HCT116 (cell line): ENCODE measurements at regions not wholly inside any gene's neighbourhood (a gene's known extent, or its start where the extent isn't known, plus 50 kb on each side); places are given as distances from the start of the nearest gene placed in this dataset.

Source experiments
- ATAC-seq: fragments of 200-7000 bp; cut with Tn5 transposase; 2 replicates; pipeline ENCODE4 v1.9.1; 2020; ENCODE audit warnings: mild to moderate bottlenecking, moderate library complexity
- BruUV-seq: library from RNA; stranded (reverse); fragments of 400-500 nt; replicated peaks from 2 replicates; lab custom pipeline; 2021; lab: Mats Ljungman, UMichigan
- CTCF ChIA-PET: fragments of 300-600 bp; sonication (Branson Sonifier 250); formaldehyde crosslinking; loops from one replicate; lab custom pipeline; 2021; ENCODE audit warnings: antibody characterized with exemption; lab: Charles Lee
- POLR2A ChIA-PET: fragments of 300-600, 350-600 bp; sonication (Branson Sonifier 250); formaldehyde crosslinking; loops from one replicate; lab custom pipeline; 2021; ENCODE audit warnings: antibody characterized with exemption; lab: Charles Lee
- RAD21 ChIA-PET, 2 experiments: fragments of 300-600 bp; sonication (Branson Sonifier 250); formaldehyde crosslinking; loops; one replicate each; lab custom pipeline; 2023; ENCODE audit warnings: low total read pairs in 2 of 2; ENCODE audit not compliant: uncharacterized antibody in 2 of 2, unreplicated experiment in 2 of 2, low non-redundant PET in 1 of 2; lab: Charles Lee
- DNase-seq: peaks from one replicate; pipeline ENCODE4 v3.0.0-alpha.2; 2010; ENCODE audit warnings: low read depth, low spot score
- H2AFZ ChIP-seq: fragments of 200-600 bp; shearing (Covaris generic), sonication (generic); 2 replicates; pipeline ENCODE4 v1.6.1; 2017; ENCODE audit warnings: low read depth, mixed run types, mixed read lengths, antibody characterized with exemption, low read length; ENCODE audit not compliant: poor library complexity, severe bottlenecking
- H3K27ac ChIP-seq: 2 replicates; pipeline ENCODE4 v1.5.1; 2012; ENCODE audit warnings: low read depth, low read length
- H3K27me3 ChIP-seq: fragments of 200-600 bp; sonication (generic); 2 replicates; pipeline ENCODE4 v1.6.1; 2016; ENCODE audit warnings: mixed run types, low read length, mixed read lengths; ENCODE audit not compliant: insufficient read depth
- H3K36me3 ChIP-seq, 2 experiments: fragments of 200-500 bp in 1 of 2; fragments of 200-600 bp in 1 of 2; sonication (Bioruptor generic) in 1 of 2; sonication (generic) in 1 of 2; 2 replicates each; pipeline versions ENCODE4 v1.5.1 to v1.6.1; 2014 to 2016; ENCODE audit warnings: low read length in 2 of 2, inconsistent platforms in 1 of 2, mixed read lengths in 1 of 2, mixed run types in 1 of 2; ENCODE audit not compliant: insufficient read depth in 2 of 2, control insufficient read depth in 1 of 2
- H3K4me1 ChIP-seq, 2 experiments: fragments of 200-600 bp in 1 of 2; sonication (generic) in 1 of 2; 2 replicates each; pipeline versions ENCODE4 v1.5.1 to v1.6.1; 2012 to 2017; ENCODE audit warnings: low read length in 2 of 2, inconsistent platforms in 1 of 2, mild to moderate bottlenecking in 1 of 2, mixed read lengths in 1 of 2, mixed run types in 1 of 2, moderate library complexity in 1 of 2; ENCODE audit not compliant: insufficient read depth in 2 of 2, control insufficient read depth in 1 of 2
- H3K4me2 ChIP-seq: fragments of 200-600 bp; sonication (generic); 2 replicates; pipeline ENCODE4 v1.6.1; 2017; ENCODE audit warnings: mixed run types, low read length, mixed read lengths
- H3K4me3 ChIP-seq, 2 experiments: fragments of 200-600 bp in 1 of 2; sonication (generic) in 1 of 2; replicated peaks in 1 of 2; 2 replicates each; pipeline ENCODE4 v1.5.1; 2011 to 2016; ENCODE audit warnings: low read length in 2 of 2, control low read depth in 1 of 2, low read depth in 1 of 2, mild to moderate bottlenecking in 1 of 2, mixed read lengths in 1 of 2, mixed run types in 1 of 2
- H3K79me2 ChIP-seq: fragments of 200-600 bp; sonication (generic); 2 replicates; pipeline ENCODE4 v1.6.1; 2017; ENCODE audit warnings: mild to moderate bottlenecking, mixed run types, low read length, moderate library complexity, mixed read lengths; ENCODE audit not compliant: insufficient read depth
- H3K9ac ChIP-seq: fragments of 200-600 bp; sonication (generic); 2 replicates; pipeline ENCODE4 v1.6.1; 2016; ENCODE audit warnings: low read length, mixed read lengths
- H3K9me2 ChIP-seq: fragments of 200-600 bp; sonication (generic), shearing (Covaris generic); 2 replicates; pipeline ENCODE4 v1.6.1; 2017; ENCODE audit warnings: mixed run types, mild to moderate bottlenecking, moderate library complexity; ENCODE audit not compliant: insufficient read depth
- H3K9me3 ChIP-seq, 2 experiments: fragments of 200-500 bp in 1 of 2; fragments of 200-600 bp in 1 of 2; sonication (Bioruptor generic) in 1 of 2; sonication (generic) in 1 of 2; 2 replicates each; pipeline ENCODE4 v1.6.1; 2014 to 2017; ENCODE audit warnings: low read length in 2 of 2, mixed read lengths in 2 of 2, inconsistent platforms in 1 of 2, low read depth in 1 of 2, mild to moderate bottlenecking in 1 of 2, mixed run types in 1 of 2, moderate library complexity in 1 of 2; ENCODE audit not compliant: control insufficient read depth in 1 of 2, insufficient read depth in 1 of 2
- H4K20me1 ChIP-seq: fragments of 200-600 bp; sonication (generic), shearing (Covaris generic); 2 replicates; pipeline ENCODE4 v1.6.1; 2017; ENCODE audit warnings: mixed run types, mild to moderate bottlenecking, moderate library complexity; ENCODE audit not compliant: insufficient read depth
- CBX3 ChIP-seq: IDR thresholded peaks from 2 replicates; pipeline ENCODE4 v1.6.1; 2012; ENCODE audit warnings: low read depth
- CTCF ChIP-seq, 3 experiments: fragments of 200-600 bp in 1 of 3; sonication (generic) in 1 of 3; IDR thresholded peaks in 2 of 3; conservative IDR thresholded peaks in 1 of 3; 2 replicates each; pipeline ENCODE4 v1.5.1; 2012 to 2017; ENCODE audit warnings: low read depth in 2 of 3, low read length in 2 of 3, antibody characterized with exemption in 1 of 3, borderline replicate concordance in 1 of 3, control low read depth in 1 of 3, mild to moderate bottlenecking in 1 of 3, mixed read lengths in 1 of 3, mixed run types in 1 of 3, moderate library complexity in 1 of 3; ENCODE audit not compliant: insufficient read depth in 1 of 3
- EZH2 ChIP-seq: fragments of 200-600 bp; sonication (generic); IDR thresholded peaks from 2 replicates; pipeline ENCODE4 v1.6.1; 2017; ENCODE audit warnings: antibody characterized with exemption, mixed run types
- EZH2phosphoT487 ChIP-seq: fragments of 200-600 bp; IDR thresholded peaks from 2 replicates; pipeline ENCODE4 v1.6.1; 2018; ENCODE audit warnings: antibody characterized with exemption, borderline replicate concordance
- POLR2AphosphoS5 ChIP-seq: IDR thresholded peaks from 2 replicates; pipeline ENCODE4 v1.6.1; 2011; ENCODE audit warnings: mild to moderate bottlenecking, low read depth, low read length, moderate library complexity
- REST ChIP-seq: IDR thresholded peaks from 2 replicates; pipeline ENCODE4 v1.6.1; 2012; ENCODE audit warnings: low read depth
- SIN3A ChIP-seq: IDR thresholded peaks from 2 replicates; pipeline ENCODE4 v1.6.1; 2012; ENCODE audit warnings: low read depth
- YY1 ChIP-seq: IDR thresholded peaks from 2 replicates; pipeline ENCODE4 v1.6.1; 2011; ENCODE audit warnings: low read length, low read depth, moderate library complexity, mild to moderate bottlenecking; ENCODE audit not compliant: insufficient replicate concordance; ENCODE audit errors: extremely low read depth
- ZFX ChIP-seq: fragments of 450-650 bp; IDR thresholded peaks from 2 replicates; pipeline ENCODE4 v1.6.1; 2017
- intact Hi-C: fragments of 100-400 bp; cut with micrococcal nuclease; formaldehyde crosslinking; loops from 2 replicates; pipeline ENCODE4 v1.10.0; 2022

GRCh38 chr10:61170594-61170993, 226.6 kb upstream of the RHOBTB1 start:
- Histone ChIP-seq H3K4me2 (no peak overlapping the region), H4K20me1 (no peaks in the 10 kb centered on the region), H2AFZ (no peak overlapping the region), H3K27me3 (no peaks in the 10 kb centered on the region), H3K36me3 (no peaks in the 10 kb centered on the region), H3K9me2 (no peaks in the 10 kb centered on the region), H3K9ac (no peak overlapping the region), H3K4me3 (no peak overlapping the region), H3K27ac (no peak overlapping the region), H3K79me2 (no peaks in the 10 kb centered on the region), H3K9me3 (no peaks in the 10 kb centered on the region), H3K4me1 (no peaks in the 10 kb centered on the region)
- intact Hi-C loops = no loop called here
- POLR2A ChIA-PET = no interaction called here
- ATAC-seq (no peak), DNase-seq (no peak)
- CTCF ChIA-PET = no interaction called here
- TF ChIP-seq YY1 (no peak), EZH2 (no peak), CTCF (IDR thresholded peaks at IDR 0.05 in 2 of 3, conservative IDR thresholded peaks at IDR 0.05 in 1 of 3; ENCODE audit: borderline replicate concordance in 1 of 3, insufficient read depth in 1 of 3, low read depth in 2 of 3, low read length in 2 of 3) (no peak), ZFX (no peak), SIN3A (no peak), CBX3 (no peak), REST (no peak), POLR2AphosphoS5 (no peak), EZH2phosphoT487 (no peak)
- BruUV-seq = no TSS peak
- RAD21 ChIA-PET = no interaction called here
